GM19467 (cell line): ENCODE measurements at regions not wholly inside any gene's neighbourhood (a gene's known extent, or its start where the extent isn't known, plus 50 kb on each side); places are given as distances from the start of the nearest gene placed in this dataset.

Experiments
- ATAC-seq: cut with Tn5 transposase; IDR thresholded peaks from one replicate; pipeline ENCODE4 v1.9.1; 2021; ENCODE audit warnings: mild to moderate bottlenecking, moderate library complexity; ENCODE audit not compliant: unreplicated experiment

DNA sequence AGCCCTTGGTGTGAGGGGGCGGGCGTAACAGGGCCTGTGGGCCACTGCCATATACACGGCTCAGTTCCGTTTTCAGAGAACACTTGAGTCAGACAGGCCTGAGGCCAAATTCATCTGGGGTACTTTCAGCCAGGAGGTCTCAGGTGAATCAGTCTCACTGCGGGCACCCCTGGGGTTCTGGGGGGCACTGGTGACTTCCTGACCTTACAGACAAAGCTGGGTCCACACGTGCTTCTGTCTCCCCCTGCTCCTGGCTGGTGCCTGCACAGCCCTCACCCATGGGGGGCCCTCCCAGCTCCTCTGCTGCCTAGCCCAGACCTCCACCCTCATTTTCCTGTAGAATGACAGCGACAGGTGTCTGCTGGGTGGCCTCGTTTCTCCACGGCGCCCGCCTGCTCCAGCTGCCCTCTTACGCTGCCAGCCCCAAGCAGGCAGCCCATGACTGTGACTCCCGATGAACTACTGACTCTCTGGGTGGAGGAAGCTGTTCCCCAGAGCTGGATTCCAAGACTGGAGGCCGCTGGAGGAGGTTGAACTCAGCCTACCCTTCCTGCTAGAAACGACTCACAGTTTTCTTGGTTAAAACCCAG lies 374.1 kb upstream of the IRX4 start:
- ATAC-seq: no peak

DNA sequence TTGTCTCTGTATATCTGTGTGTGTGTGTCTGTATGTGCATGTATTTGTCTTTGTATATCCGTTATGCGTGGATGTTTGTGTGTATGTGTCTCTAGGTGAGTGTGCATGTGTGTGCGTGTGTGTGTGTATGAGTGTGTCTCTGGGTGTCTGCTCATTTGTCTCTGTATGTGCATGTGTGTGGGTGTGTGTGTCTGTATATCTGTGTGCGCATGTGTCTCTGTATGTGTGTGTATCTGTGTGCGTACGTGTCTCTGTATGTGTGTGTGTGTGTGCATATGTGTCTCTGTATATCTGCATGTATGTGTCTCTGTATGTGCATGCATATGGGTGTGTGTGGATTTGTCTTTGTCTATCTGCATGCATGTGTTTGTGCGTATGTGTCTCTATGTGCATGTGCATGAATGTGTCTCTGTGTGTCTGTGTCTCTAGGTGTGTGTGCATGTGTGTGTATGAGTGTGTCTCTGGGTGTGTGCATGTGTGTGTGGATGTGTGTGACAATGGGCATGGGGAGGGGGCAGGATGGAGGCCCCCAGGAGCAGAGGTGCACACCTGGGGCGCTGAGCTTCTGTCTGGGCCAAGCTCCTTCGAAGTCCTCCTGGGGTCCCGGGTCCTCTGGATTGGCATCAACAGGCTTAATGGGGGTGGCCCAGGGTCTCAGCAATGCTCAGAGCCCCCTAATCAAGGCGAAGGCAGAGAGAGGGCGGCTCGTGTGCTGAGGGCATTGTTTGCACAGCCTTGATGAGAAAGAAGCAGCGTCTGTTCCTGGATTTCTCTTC lies 373.4 kb upstream of the IRX4 start:
- ATAC-seq: no peak

DNA sequence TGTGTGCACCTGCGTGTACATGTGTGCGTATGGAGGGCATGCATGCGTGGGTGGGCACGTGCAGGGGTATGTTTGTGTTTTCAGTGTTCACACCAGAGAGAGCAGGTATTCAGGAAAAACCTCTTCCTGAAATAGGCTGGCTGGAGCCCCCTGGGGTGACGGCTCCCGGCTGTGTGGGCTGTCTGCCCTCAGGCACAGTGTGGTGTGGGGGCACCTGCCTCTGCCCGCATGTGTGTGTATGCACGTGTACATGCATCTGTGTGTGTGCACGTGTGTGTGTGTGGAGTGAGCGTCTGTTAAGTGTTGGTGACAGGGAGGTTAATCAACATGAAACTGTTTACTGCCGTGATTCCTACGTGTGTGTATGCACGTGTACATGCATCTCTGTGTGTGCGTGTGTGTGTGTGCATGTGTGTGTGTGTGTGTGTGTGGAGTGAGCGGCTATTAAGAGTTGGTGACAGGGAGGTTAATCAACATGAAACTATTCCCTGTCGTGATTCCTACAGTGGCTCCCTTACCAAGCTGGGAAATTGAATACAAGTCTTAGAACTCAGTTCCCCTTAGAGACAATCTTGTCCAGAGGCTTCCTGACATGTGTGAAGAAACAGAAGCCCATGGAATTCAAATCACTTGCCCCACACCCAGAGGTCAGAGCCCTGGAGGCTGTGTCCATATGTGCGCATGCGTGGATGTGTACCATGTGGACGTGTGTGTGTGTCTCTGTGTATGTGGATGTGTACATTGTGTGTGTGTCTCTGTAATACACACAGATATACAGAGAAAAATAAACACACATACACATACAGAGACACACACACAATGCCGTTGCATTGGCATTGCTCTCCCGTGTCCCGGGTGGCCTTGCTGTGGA lies 372.4 kb upstream of the IRX4 start:
- ATAC-seq: no peak

DNA sequence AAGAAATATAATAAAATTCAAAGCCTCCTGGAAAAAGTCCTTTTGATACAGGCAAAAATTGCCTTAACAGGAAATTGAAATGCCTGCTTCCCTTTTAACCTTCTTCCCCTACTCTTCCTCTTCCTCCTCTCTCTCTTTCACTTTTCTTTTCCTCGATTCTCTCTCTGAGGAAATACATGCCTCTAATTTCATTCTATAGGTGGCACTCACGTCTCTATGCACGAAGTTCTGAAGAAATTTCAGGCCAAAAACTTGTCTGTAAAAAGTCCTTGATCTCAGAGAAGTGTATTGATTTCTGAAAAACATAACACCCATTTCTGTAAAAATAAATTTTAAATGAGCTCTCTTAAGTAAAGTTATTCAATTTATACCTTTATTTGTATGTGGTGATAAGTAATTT lies 371.7 kb upstream of the IRX4 start:
- ATAC-seq: no peak

DNA sequence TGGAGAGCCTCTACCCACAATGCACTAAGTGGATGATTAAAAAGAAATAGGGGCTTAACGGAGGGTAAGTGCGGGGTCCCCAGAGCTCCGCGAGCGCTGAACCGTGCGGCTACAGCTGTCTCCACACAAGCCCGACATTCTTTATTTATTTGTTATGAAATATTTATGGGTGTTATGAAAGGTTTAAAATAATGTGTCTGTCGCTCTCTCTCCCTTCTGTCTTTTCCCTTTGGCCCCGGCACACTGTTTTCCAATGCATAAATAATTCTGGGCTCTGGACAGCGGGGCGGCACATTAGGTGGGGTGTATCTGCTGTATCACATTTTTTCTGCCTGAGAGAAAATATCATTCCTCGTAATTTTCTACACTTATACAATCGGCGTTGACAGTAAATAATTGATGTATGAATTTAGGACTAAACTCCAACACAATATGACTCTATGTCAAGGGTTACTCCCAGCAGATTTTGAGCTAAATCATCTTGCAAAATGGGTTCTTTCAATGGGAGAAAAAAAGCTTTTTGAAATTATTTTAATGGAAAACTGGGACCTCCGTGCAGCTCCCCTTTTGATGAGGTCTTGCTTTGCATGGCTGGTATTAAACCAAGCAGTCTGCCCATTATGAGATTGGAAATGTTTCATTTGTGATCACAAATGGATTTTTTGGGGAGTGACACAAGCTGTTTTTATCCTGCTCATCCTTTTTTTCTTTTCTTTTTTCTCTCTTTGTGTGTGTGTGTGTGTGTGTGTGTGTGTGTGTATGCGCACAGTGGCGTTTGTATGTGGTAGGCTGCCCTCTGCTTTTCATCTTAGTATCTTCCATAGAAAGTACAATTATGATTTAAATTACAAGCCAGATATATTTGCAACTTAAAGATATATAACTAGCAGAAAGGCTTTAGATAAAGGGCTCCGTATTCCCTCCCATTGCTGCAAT lies 370.6 kb upstream of the IRX4 start:
- no peak for ATAC-seq

DNA sequence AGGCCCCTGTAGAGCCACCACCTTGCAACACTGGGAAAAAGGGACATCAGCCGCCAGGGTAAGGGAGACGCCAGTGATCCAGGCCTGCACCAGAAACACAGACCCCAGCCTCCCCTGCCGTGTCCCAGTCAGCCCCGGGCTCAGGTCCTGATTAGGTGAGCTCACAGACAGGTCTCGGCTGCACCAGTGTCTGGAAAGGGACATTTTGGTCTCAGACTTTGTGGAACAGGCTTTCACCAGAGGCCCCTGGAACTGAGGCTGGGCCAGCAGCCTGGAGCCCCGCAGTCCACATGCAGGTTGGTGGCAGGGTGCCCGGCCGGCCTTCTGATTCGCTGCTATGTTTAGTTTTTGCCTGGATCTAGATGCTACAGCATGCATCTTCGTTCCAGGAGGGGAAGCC lies 369.0 kb upstream of the IRX4 start:
- no peak for ATAC-seq

DNA sequence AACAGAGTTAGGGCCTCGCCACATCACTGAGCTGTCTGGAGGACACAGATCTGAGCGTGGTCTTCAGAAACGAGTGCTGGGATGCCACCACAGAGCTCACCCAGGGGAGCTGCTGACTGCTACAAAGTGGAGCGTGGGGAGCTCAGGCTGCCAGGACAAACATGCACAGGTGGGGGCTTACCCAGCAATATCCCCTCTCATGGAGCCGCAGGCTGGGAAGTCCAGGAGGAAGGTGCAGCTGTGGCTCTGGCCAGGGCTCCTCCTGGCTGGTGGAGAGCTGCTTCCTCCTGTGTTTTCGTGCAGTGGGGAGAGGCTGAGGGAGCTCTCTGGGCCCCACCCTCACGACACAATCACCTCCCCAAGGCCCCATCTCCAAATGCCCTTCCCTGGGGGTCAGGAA lies 368.6 kb upstream of the IRX4 start:
- no peak for ATAC-seq

DNA sequence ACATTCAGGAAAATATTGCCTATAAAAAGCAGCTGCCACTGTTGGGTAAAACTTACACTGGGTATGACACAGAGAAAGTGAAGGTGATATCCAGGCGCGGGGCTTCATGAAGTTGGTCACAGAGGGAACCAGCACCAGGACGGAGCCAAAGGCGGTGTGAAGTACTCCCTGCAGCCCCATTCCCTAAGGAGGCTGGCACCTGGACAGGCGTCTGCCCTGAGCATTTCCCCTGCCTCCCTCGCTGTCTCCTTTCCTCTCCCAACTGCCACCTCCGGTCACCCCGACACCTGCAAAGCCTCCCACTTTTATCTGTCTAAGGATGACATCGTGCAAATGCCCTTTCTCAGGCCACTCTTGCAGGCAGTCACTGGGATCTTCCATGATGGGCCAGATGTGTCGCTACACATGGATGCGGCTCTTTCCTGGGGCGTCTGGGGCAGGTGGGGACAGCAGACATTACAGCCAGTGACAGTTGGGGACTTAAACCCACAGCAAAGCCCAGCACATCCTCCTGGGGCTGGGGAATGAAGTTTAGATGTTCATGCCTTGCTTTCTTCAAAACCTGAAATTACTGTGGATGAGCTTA lies 367.7 kb upstream of the IRX4 start:
- no peak for ATAC-seq

DNA sequence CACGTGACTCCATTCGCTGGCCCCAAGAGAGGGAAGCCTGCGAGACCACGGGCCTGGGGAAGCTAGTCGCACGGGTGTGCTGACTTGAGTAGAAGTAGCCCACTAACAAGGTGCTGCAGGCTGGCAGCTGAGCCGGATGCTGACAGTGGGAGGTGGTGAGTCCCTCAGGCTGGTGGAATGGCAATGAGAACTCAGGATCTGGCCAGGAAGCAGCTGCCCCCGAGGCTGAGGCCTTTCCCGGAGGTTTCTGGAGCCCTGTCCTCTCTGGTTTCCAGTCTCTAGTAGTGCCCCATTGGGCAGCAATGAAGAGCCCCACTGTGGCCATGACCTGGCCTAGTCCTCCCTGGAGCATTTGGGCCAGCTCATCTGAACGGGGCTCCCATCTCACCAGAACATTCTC lies 366.7 kb upstream of the IRX4 start:
- no peak for ATAC-seq

DNA sequence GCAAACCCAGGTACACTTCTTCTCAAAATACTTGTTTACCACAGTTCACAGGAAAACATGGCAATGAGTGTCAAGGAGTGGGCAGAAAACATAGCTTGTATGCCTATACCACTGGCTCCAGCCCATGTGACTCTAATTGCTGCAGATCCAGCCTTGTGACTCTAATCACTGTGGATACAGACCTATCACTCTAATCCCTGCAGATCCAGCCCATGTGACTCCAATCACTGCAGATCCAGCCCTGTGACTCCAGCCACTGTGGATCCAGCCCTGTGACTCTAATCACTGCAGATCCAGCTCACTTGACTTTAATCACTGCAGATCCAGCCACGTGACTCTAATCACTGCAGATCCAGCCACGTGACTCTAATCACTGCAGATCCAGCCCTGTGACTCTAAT lies 366.3 kb upstream of the IRX4 start:
- ATAC-seq: no peak

DNA sequence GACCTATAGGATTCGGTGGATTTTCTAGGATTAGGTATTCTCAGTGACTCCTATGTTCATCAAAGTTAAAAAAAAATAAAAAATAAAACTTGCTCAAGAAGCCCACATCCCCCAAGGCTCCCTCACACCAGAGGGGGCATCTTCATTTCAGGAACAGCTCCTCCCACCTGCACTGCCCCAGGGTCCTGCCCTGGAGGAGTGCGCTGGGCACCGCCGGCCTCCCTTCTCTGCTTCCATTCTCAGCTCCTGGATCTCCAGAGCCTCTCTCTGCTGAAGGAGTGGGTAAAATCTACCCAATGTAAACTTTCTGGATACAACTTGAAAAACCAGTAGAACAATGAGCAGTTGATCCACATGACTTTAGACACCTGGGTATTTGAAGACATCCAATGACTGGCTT lies 359.8 kb upstream of the IRX4 start:
- ATAC-seq: no peak

DNA sequence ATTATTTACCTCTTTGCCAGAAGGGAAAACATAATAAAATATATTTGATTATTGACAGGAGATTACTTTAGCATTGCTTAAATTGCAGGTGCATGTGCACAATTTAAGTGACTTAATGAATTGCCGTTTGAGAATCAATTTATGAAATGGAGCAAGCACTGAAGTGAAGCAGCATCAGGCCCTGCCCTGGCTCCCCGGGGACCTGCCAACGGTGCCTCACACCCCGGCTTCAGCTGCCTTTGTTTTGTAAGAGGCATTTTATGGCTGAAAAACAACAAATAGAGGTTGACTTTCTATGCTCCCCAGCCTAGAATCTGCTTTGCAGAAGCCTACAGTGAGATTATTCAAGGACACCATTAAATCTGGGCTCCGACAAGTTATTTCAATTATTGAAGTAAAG lies 359.1 kb upstream of the IRX4 start:
- no peak for ATAC-seq

DNA sequence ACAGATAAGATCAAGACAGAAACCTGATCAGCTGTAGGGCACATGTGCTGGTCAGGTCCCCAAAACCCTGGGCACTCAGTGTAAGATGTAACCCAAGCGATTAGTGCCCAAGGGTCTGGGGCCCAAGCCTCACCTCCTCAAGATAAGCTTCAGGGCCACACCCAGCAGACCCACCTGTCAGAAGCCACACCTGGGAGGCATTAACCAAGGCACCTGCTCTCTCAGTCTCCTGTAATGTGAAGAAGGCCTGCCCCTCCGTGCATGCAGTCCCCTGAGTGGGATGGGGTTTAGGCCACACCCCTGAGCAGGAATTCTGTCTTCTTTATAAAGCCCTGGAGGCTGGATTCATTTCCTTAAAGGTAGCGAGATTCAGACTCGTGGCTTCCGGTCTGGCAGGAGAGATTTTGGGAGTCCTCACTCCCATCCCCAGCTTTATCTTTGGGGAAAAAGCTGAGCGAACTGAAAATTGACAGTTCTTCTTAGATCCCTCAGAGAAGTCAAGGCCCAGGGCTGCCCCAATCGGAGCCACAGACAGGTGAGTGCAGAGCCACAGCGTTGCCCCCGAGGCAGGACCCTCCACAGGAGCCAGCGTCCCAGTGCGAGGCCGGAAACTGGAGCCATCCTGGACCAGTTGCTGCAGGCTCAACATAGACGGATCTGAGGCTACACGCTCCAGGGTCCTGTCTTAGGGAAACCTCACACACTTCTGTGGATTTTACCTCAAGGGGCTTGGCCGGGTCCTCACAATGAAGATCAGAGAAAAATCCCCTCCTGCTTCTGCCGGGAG lies 357.6 kb upstream of the IRX4 start:
- no peak for ATAC-seq

DNA sequence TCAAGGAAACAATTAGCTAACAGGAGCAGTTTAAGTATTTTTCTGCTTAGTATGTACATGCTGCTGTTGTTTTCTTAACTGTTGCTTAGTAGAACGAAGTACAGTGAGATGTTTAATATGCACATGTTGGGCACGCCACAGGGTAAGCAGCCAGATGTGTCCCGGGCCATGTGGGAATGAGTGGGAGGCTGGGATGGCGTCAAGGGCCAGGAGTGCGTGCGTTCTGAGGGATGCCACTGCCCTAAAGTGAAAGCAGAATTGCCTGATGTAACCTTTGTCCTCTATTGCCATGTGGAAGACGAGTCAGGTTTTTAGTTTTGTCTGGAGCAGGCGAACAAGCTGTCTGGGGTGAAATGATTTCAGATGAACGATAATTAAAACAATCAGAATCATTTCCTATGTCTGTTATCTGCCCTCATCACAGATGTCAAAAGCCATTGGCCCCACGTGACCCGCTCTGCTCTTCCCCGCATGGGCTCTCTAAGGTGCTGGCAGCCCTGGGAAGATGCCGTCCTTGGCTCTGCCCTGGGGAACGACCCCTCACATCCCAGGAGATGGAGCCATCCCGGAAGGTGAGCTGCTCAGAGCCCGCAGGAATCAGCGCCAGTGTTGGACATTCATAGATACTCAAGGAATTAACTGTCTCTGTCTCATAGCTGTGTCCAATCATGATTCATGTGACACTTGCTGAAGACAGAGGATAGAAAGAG lies 356.6 kb upstream of the IRX4 start:
- ATAC-seq: no peak

DNA sequence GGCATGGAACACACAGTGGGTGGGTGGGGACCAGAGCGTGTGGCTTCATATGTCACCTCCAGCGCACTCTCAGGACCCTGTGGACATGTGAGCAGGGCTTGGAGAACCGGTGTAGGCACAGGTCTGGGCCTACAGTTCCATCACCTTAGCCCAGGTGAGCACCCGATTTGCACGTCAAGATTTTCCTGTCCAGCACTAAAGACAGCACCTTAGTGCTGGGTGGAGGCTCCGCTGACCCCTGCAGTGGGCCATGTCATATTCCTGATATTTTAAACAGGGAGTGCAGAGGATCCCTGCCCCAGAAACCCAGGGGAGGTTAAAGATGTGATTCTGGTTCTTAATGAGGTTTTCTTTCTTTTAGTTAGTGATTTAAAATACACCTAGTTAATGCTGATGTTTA lies 356.0 kb upstream of the IRX4 start:
- no peak for ATAC-seq

DNA sequence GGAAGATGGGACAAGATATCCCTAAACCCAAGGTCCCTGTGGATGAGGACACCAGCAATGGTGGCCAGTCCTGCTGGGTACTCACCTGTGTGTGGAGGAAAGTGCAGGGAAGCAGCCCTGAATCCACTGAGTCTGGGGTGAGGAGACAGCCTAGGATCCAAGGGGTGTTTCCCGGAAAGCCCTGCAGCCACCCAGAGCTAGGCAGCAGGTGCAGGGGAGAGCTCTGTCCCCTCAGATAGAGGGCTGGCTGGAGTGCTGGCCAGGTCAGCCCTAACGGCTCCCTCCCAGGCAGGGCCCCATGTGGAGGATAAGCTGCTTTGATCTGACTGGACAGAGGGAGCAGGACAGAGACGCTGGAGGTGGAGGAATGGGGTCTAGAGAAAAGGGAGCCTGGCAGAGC lies 344.7 kb upstream of the IRX4 start:
- no peak for ATAC-seq

DNA sequence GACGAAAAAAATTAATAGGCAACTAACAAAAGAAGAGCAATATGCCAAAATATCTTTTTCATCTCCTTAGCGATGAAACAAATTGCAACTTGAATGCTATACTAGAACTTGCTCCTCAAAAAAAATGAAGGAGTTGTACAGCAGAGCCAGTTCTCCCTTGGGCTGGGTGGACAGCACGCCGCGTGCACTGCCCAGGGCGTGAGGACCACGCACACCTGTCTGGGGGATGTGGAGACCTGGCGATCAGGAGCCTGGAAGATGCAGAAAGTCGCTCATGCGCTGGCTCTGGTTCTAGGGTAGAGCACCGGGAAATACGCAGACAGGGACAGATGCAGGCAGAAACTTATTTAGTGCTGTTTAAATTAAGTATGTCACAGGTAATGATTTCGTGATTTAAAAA lies 342.0 kb upstream of the IRX4 start:
- ATAC-seq: no peak

DNA sequence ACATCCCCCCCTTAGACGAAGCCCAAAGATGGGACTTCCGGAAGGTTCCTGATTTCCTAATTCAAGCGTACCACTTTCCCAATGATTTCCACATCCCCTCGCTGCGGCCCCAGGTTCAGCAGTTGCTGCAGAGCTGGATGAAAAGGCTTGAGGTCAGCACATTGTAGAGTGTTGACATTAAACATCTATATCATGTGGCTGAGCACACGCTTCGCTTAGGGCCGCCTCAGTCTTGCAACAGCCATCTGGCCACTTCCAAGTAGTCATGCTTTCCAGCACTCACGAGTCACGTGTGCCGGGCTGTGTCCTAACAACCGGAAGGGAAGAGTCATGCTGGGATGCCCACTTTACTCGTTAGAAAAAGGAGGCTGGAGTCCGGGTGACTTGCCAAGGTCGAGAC lies 340.6 kb upstream of the IRX4 start:
- no peak for ATAC-seq
